WTC11 (cell line): ENCODE measurements at regions not wholly inside any gene's neighbourhood (a gene's known extent, or its start where the extent isn't known, plus 50 kb on each side); places are given as distances from the start of the nearest gene placed in this dataset.

Source experiments
- ATAC-seq: fragments of 200-7000 bp; cut with Tn5 transposase; 2 replicates; pipeline ENCODE4 v1.10.0; 2021; ENCODE audit warnings: mild to moderate bottlenecking, moderate library complexity
- CTCF ChIA-PET: fragments of 300-600 bp; sonication (Branson Sonifier 250); formaldehyde crosslinking; loops from one replicate; lab custom pipeline; 2021; ENCODE audit warnings: antibody characterized with exemption; lab: Charles Lee
- POLR2A ChIA-PET: fragments of 350-600 bp; sonication (Branson Sonifier 250); formaldehyde crosslinking; loops from one replicate; lab custom pipeline; 2021; ENCODE audit warnings: antibody characterized with exemption; lab: Charles Lee
- DNase-seq: peaks from one replicate; pipeline ENCODE4 v3.0.0; 2021; ENCODE audit warnings: low spot score
- H3K27ac Mint-ChIP-seq: 2 replicates; pipeline ENCODE4 v1.8.0; 2021; ENCODE audit warnings: mixed read lengths
- H3K27me3 Mint-ChIP-seq: 2 replicates; pipeline ENCODE4 v1.8.0; 2021; ENCODE audit warnings: low read depth, mild to moderate bottlenecking, moderate library complexity, mixed read lengths
- H3K36me3 Mint-ChIP-seq: 2 replicates; pipeline ENCODE4 v1.8.0; 2021; ENCODE audit warnings: mixed read lengths
- H3K4me1 Mint-ChIP-seq: 2 replicates; pipeline ENCODE4 v1.8.0; 2022; ENCODE audit warnings: mixed read lengths
- H3K4me3 Mint-ChIP-seq: 2 replicates; pipeline ENCODE4 v1.8.0; 2021; ENCODE audit warnings: mild to moderate bottlenecking, moderate library complexity, mixed read lengths
- H3K9me3 Mint-ChIP-seq: 2 replicates; pipeline ENCODE4 v1.8.0; 2021; ENCODE audit warnings: mixed read lengths
- ATF1 ChIP-seq: sonication (generic); formaldehyde crosslinking; IDR thresholded peaks from 2 replicates; pipeline ENCODE4 v1.8.1; 2023; ENCODE audit warnings: mild to moderate bottlenecking, moderate library complexity, missing genetic modification reagents
- ATF3 ChIP-seq: sonication (generic); formaldehyde crosslinking; conservative IDR thresholded peaks from 2 replicates; pipeline ENCODE4 v1.8.1; 2022; ENCODE audit warnings: mild to moderate bottlenecking, missing genetic modification reagents
- ATF6 ChIP-seq: sonication (generic); formaldehyde crosslinking; IDR thresholded peaks from 2 replicates; pipeline ENCODE4 v1.8.1; 2023; ENCODE audit warnings: mild to moderate bottlenecking, missing genetic modification reagents
- CTCF ChIP-seq: fragments of 200-600 bp; IDR thresholded peaks from 2 replicates; pipeline ENCODE4 v1.8.0; 2022; ENCODE audit warnings: antibody characterized with exemption
- E2F1 ChIP-seq: sonication (generic); formaldehyde crosslinking; IDR thresholded peaks from 2 replicates; pipeline ENCODE4 v1.8.0; 2022; ENCODE audit warnings: mild to moderate bottlenecking, missing genetic modification reagents
- EMX1 ChIP-seq: fragments of 250-450 bp; sonication (Bioruptor Pico); IDR thresholded peaks from 2 replicates; pipeline ENCODE4 v1.8.0; 2021; ENCODE audit warnings: mild to moderate bottlenecking
- FOXP4 ChIP-seq: sonication (generic); formaldehyde crosslinking; IDR thresholded peaks from 2 replicates; pipeline ENCODE4 v1.8.0; 2022; ENCODE audit warnings: mild to moderate bottlenecking, missing genetic modification reagents
- GTF2I ChIP-seq: fragments of 250-450 bp; sonication (Bioruptor Pico); conservative IDR thresholded peaks from 2 replicates; pipeline ENCODE4 v1.4.0; 2021; ENCODE audit warnings: mild to moderate bottlenecking
- HMGXB4 ChIP-seq: sonication (generic); formaldehyde crosslinking; IDR thresholded peaks from 2 replicates; pipeline ENCODE4 v1.8.1; 2023; ENCODE audit warnings: mild to moderate bottlenecking, moderate library complexity, missing genetic modification reagents
- IRF1 ChIP-seq: sonication (generic); formaldehyde crosslinking; IDR thresholded peaks from 2 replicates; pipeline ENCODE4 v1.8.0; 2023; ENCODE audit warnings: missing genetic modification reagents
- MLX ChIP-seq: sonication (generic); formaldehyde crosslinking; IDR thresholded peaks from 2 replicates; pipeline ENCODE4 v1.8.1; 2023; ENCODE audit warnings: mild to moderate bottlenecking, missing genetic modification reagents, moderate library complexity
- NFATC4 ChIP-seq: fragments of 250-450 bp; sonication (Bioruptor Pico); IDR thresholded peaks from 2 replicates; pipeline ENCODE4 v1.9.0; 2021; ENCODE audit warnings: mild to moderate bottlenecking
- NFYB ChIP-seq: sonication (generic); formaldehyde crosslinking; conservative IDR thresholded peaks from 2 replicates; pipeline ENCODE4 v1.8.0; 2022; ENCODE audit warnings: low read depth, missing genetic modification reagents
- NR1H2 ChIP-seq: sonication (generic); formaldehyde crosslinking; IDR thresholded peaks from 2 replicates; pipeline ENCODE4 v1.9.0; 2021; ENCODE audit warnings: mild to moderate bottlenecking, moderate library complexity, missing genetic modification reagents
- PREB ChIP-seq: sonication (generic); formaldehyde crosslinking; IDR thresholded peaks from 2 replicates; pipeline ENCODE4 v1.8.1; 2022; ENCODE audit warnings: mild to moderate bottlenecking, missing genetic modification reagents, moderate library complexity, borderline replicate concordance
- PRRX2 ChIP-seq: fragments of 250-450 bp; sonication (Bioruptor Pico); IDR thresholded peaks from 2 replicates; pipeline ENCODE4 v1.8.0; 2021; ENCODE audit warnings: mild to moderate bottlenecking
- SMAD3 ChIP-seq: sonication (generic); formaldehyde crosslinking; IDR thresholded peaks from 2 replicates; pipeline ENCODE4 v1.8.0; 2022; ENCODE audit warnings: missing genetic modification reagents, mild to moderate bottlenecking, borderline replicate concordance
- SOX15 ChIP-seq: fragments of 250-450 bp; sonication (Bioruptor Pico); IDR thresholded peaks from 2 replicates; pipeline ENCODE4 v1.9.0; 2021; ENCODE audit warnings: mild to moderate bottlenecking
- TP53 ChIP-seq: sonication (generic); formaldehyde crosslinking; IDR thresholded peaks from 2 replicates; pipeline ENCODE4 v1.8.1; 2023; ENCODE audit warnings: mild to moderate bottlenecking, missing genetic modification reagents
- ZBTB43 ChIP-seq: sonication (generic); formaldehyde crosslinking; IDR thresholded peaks from 2 replicates; pipeline ENCODE4 v1.8.1; 2023; ENCODE audit warnings: mild to moderate bottlenecking, missing genetic modification reagents
- ZNF671 ChIP-seq: fragments of 250-450 bp; sonication (Bioruptor Pico); IDR thresholded peaks from 2 replicates; pipeline ENCODE4 v1.8.0; 2021; ENCODE audit warnings: mild to moderate bottlenecking

- DNase-seq (no peak), ATAC-seq (no peak)
- peaks cover 34% of the 10 kb centered on the region for H3K9me3 Mint-ChIP-seq
- H3K4me1 Mint-ChIP-seq: peaks cover 4% of the 10 kb centered on the region
- TF ChIP-seq ZNF671 (no peak), NFYB (CRISPR knock-in tag) (no peak), ATF1 (no peak), NR1H2 (CRISPR knock-in tag) (no peak), ZBTB43 (CRISPR knock-in tag) (no peak), NFATC4 (CRISPR knock-in tag) (no peak), PREB (CRISPR knock-in tag) (no peak), SOX15 (no peak), PRRX2 (CRISPR knock-in tag) (no peak), HMGXB4 (CRISPR knock-in tag) (no peak), EMX1 (no peak), CTCF (no peak), ATF6 (CRISPR knock-in tag) (no peak), IRF1 (CRISPR knock-in tag) (no peak), SMAD3 (CRISPR knock-in tag) (no peak), GTF2I (CRISPR knock-in tag) (no peak)
- peaks cover 4% of the 10 kb centered on the region; the same call in 1 of the 2 replicates for H3K36me3 Mint-ChIP-seq
- ChIA-PET POLR2A (no interaction called here), CTCF (no interaction called here)
- no peak overlapping the region for H3K4me3 Mint-ChIP-seq
- H3K27me3 Mint-ChIP-seq: no peaks in the 10 kb centered on the region
- H3K27ac Mint-ChIP-seq: no peak overlapping the region
Observed at GRCh38 chr4:180217070-180217469, 2026.1 kb upstream of the TENM3 start.

GRCh38 chr4:180219080-180219479 lies 2024.1 kb upstream of the TENM3 start:
- DNase-seq: no peak
- Mint-ChIP-seq H3K36me3 (peaks cover 4% of the 10 kb centered on the region; the same call in 1 of the 2 replicates), H3K27me3 (no peaks in the 10 kb centered on the region), H3K9me3 (peaks cover 42% of the 10 kb centered on the region), H3K4me1 (peaks cover 4% of the 10 kb centered on the region), H3K27ac (no peak overlapping the region), H3K4me3 (no peak overlapping the region)
- ATAC-seq: no peak
- POLR2A ChIA-PET: no interaction called here
- CTCF ChIA-PET: no interaction called here
- TF ChIP-seq NR1H2 (CRISPR knock-in tag) (no peak), NFATC4 (CRISPR knock-in tag) (no peak), ATF3 (no peak), FOXP4 (no peak), MLX (CRISPR knock-in tag) (no peak), TP53 (CRISPR knock-in tag) (no peak), E2F1 (CRISPR knock-in tag) (no peak), PREB (CRISPR knock-in tag) (no peak)
